ENCODE measurements at regions not wholly inside any gene's neighbourhood (a gene's known extent, or its start where the extent isn't known, plus 50 kb on each side); places are given as distances from the start of the nearest gene placed in this dataset.

DNA sequence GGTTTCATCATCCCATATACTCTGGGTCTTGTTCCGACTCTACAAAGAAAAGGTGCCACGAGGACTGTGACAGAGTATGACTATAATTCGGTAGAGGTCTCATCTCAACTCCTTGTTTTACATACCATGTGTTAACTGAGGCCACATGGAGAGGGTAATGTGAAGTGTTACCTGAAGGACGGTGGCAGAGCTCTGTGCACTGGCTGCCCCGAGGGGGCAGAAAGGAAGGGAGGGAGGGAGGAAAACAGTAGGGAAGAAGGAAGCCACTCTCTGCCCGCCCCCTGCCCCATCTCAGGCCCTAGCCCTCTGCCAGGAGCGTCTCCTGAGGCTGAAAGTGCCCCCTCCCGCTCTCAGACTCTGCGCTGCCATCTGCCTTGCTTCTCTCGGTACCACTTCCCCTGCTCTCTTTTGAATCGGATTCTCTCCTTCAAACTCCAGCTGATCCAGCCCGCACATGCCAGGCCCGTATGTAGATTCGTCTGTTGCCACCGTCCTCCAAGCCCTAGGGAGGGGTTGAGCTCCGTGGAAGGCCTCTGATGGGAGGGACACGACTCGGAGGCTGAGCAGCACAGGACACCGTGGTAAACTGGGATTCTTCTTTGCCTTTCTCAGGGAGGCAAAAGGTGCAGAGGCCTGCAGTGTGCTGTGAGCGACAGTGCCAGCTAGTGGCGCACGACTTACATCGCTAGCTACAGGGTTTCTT is 70.5 kb upstream of the ATP10A start:
- Histone ChIP-seq H2BK12ac (ENCODE audit: low read length) (no peak overlapping the region), H3K79me2 (ENCODE audit: control insufficient read depth, insufficient read depth, low read length, poor library complexity) (no peaks in the 10 kb centered on the region), H2AFZ (ENCODE audit: insufficient read depth, low read length, poor library complexity) (peak overlapping the region; percentile 3), H3K79me1 (ENCODE audit: low read length) (no peaks in the 10 kb centered on the region), H3K18ac (ENCODE audit: low read length) (no peak overlapping the region), H3K4me1 (ENCODE audit: control insufficient read depth in 1 of 2, insufficient read depth in 2 of 2, low read length in 2 of 2) (peaks cover 0 to 1% of the 10 kb centered on the region in 2 experiments), H3K27ac (ENCODE audit: low read depth, low read length) (no peak overlapping the region), H3K36me3 (ENCODE audit: control insufficient read depth in 1 of 2, insufficient read depth in 2 of 2, low read length in 2 of 2) (no peaks in the 10 kb centered on the region), H3K14ac (ENCODE audit: low read length) (no peak overlapping the region), H4K12ac (ENCODE audit: low read depth, low read length) (no peak overlapping the region), H3K27me3 (ENCODE audit: insufficient read depth, low read length) (no peaks in the 10 kb centered on the region), H2BK120ac (ENCODE audit: insufficient read depth, low read length, poor library complexity) (peak overlapping the region; percentile 8), H3K9me3 (ENCODE audit: insufficient read depth, low read depth, low read length) (no peaks in the 10 kb centered on the region), H3K4ac (ENCODE audit: low read depth, low read length) (no peak overlapping the region), H3K4me3 (ENCODE audit: low read depth, low read length) (no peak overlapping the region), H2BK5ac (ENCODE audit: low read depth, low read length, poor library complexity) (no peak overlapping the region), H3K23ac (ENCODE audit: low read length) (no peak overlapping the region), H2AK5ac (ENCODE audit: low read length) (no peak overlapping the region), H4K8ac (ENCODE audit: low read depth, low read length) (no peak overlapping the region), H3K9ac (ENCODE audit: low read length) (no peak overlapping the region), H4K91ac (ENCODE audit: low read depth, low read length) (no peak overlapping the region), H3K4me2 (ENCODE audit: low read length) (peak overlapping the region; percentile 69)
- peak; percentile 70 to 75 for DNase-seq
- WGBS (ENCODE audit: extremely low coverage, insufficient coverage, insufficient read length) = no CpG with 5 or more reads among the region's 23 CpGs

DNA sequence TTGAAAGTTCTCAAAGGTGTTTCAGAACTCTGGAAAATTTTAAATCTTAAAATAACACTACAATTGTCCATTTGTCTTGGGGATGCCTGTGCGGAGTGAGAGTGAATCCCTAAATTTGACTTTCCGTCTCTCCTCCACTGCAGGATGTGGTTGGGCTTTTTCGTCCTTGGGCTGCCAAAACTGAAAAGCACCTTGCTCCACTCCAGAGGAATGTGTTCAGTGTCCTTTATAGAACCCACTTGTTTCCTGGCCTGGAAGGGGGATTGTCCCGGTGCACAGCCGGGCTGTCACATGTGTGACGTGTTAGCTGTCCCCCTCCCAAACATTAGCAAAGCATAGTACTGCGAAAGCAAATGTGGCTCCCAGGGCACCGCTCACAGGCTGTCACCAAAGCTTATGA is 69.6 kb upstream of the ATP10A start:
- H3K36me3 ChIP-seq (ENCODE audit: control insufficient read depth in 1 of 2, insufficient read depth in 2 of 2, low read length in 2 of 2) = no peaks in the 10 kb centered on the region
- H3K9me3 ChIP-seq (ENCODE audit: insufficient read depth, low read depth, low read length) = no peaks in the 10 kb centered on the region
- H3K23ac ChIP-seq (ENCODE audit: low read length) = no peak overlapping the region
- no peak overlapping the region for H4K91ac ChIP-seq (ENCODE audit: low read depth, low read length)
- no peaks in the 10 kb centered on the region for H3K27me3 ChIP-seq (ENCODE audit: insufficient read depth, low read length)
- H2BK12ac ChIP-seq (ENCODE audit: low read length) = no peak overlapping the region
- H3K9ac ChIP-seq (ENCODE audit: low read length) = no peak overlapping the region
- peaks cover 0 to 1% of the 10 kb centered on the region in 2 experiments for H3K4me1 ChIP-seq (ENCODE audit: control insufficient read depth in 1 of 2, insufficient read depth in 2 of 2, low read length in 2 of 2)
- no peak overlapping the region for H3K4me3 ChIP-seq (ENCODE audit: low read depth, low read length)
- H3K4me2 ChIP-seq (ENCODE audit: low read length) = no peak overlapping the region
- no peak overlapping the region for H2AK5ac ChIP-seq (ENCODE audit: low read length)
- H4K8ac ChIP-seq (ENCODE audit: low read depth, low read length) = no peak overlapping the region
- no peak for DNase-seq
- no peak overlapping the region for H2BK120ac ChIP-seq (ENCODE audit: insufficient read depth, low read length, poor library complexity)
- H3K18ac ChIP-seq (ENCODE audit: low read length) = no peak overlapping the region
- no peak overlapping the region for H3K14ac ChIP-seq (ENCODE audit: low read length)
- no peak overlapping the region for H2AFZ ChIP-seq (ENCODE audit: insufficient read depth, low read length, poor library complexity)
- no peak overlapping the region for H2BK5ac ChIP-seq (ENCODE audit: low read depth, low read length, poor library complexity)
- no peaks in the 10 kb centered on the region for H3K79me1 ChIP-seq (ENCODE audit: low read length)
- H3K27ac ChIP-seq (ENCODE audit: low read depth, low read length) = no peak overlapping the region
- no peak overlapping the region for H3K4ac ChIP-seq (ENCODE audit: low read depth, low read length)
- no peak overlapping the region for H4K12ac ChIP-seq (ENCODE audit: low read depth, low read length)
- H3K79me2 ChIP-seq (ENCODE audit: control insufficient read depth, insufficient read depth, low read length, poor library complexity) = no peaks in the 10 kb centered on the region
- WGBS (ENCODE audit: extremely low coverage, insufficient coverage, insufficient read length) = no CpG with 5 or more reads among the region's 8 CpGs

DNA sequence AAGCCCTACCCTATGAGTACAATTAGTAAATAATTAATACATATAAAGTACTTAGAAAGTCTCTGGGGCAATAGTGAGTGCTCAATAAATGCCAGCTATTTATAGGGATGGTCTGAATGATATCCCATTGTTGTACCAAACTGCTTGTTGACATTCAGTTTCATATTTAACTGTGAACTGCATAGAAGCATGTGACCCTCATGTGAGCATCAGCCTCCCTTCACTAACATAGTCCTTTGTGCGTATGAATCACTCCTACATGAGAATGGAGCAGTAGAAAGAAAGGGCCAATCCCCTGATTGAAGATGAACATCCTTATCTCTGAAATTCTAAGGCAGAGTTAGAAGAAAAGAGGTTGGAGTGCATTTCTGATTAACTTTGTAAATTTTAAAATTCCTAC is 68.7 kb upstream of the ATP10A start:
- H3K23ac ChIP-seq (ENCODE audit: low read length) = no peak overlapping the region
- H3K79me2 ChIP-seq (ENCODE audit: control insufficient read depth, insufficient read depth, low read length, poor library complexity) = no peaks in the 10 kb centered on the region
- no peak overlapping the region for H3K4ac ChIP-seq (ENCODE audit: low read depth, low read length)
- H3K18ac ChIP-seq (ENCODE audit: low read length) = no peak overlapping the region
- H4K8ac ChIP-seq (ENCODE audit: low read depth, low read length) = no peak overlapping the region
- H4K12ac ChIP-seq (ENCODE audit: low read depth, low read length) = no peak overlapping the region
- H2AK5ac ChIP-seq (ENCODE audit: low read length) = no peak overlapping the region
- no peak overlapping the region for H3K4me2 ChIP-seq (ENCODE audit: low read length)
- H3K9me3 ChIP-seq (ENCODE audit: insufficient read depth, low read depth, low read length) = no peaks in the 10 kb centered on the region
- no peak overlapping the region for H2BK120ac ChIP-seq (ENCODE audit: insufficient read depth, low read length, poor library complexity)
- WGBS (ENCODE audit: extremely low coverage, insufficient coverage, insufficient read length) = no CpG with 5 or more reads among the region's 1 CpG
- no peaks in the 10 kb centered on the region for H3K36me3 ChIP-seq (ENCODE audit: control insufficient read depth in 1 of 2, insufficient read depth in 2 of 2, low read length in 2 of 2)
- no peak overlapping the region for H2AFZ ChIP-seq (ENCODE audit: insufficient read depth, low read length, poor library complexity)
- no peaks in the 10 kb centered on the region for H3K27me3 ChIP-seq (ENCODE audit: insufficient read depth, low read length)
- H2BK12ac ChIP-seq (ENCODE audit: low read length) = no peak overlapping the region
- H3K4me3 ChIP-seq (ENCODE audit: low read depth, low read length) = no peak overlapping the region
- no peaks in the 10 kb centered on the region for H3K79me1 ChIP-seq (ENCODE audit: low read length)
- no peak overlapping the region for H2BK5ac ChIP-seq (ENCODE audit: low read depth, low read length, poor library complexity)
- H3K9ac ChIP-seq (ENCODE audit: low read length) = no peak overlapping the region
- H3K27ac ChIP-seq (ENCODE audit: low read depth, low read length) = no peak overlapping the region
- no peak overlapping the region for H4K91ac ChIP-seq (ENCODE audit: low read depth, low read length)
- H3K4me1 ChIP-seq (ENCODE audit: control insufficient read depth in 1 of 2, insufficient read depth in 2 of 2, low read length in 2 of 2) = peaks cover 0 to 1% of the 10 kb centered on the region in 2 experiments
- no peak overlapping the region for H3K14ac ChIP-seq (ENCODE audit: low read length)
- DNase-seq = no peak

DNA sequence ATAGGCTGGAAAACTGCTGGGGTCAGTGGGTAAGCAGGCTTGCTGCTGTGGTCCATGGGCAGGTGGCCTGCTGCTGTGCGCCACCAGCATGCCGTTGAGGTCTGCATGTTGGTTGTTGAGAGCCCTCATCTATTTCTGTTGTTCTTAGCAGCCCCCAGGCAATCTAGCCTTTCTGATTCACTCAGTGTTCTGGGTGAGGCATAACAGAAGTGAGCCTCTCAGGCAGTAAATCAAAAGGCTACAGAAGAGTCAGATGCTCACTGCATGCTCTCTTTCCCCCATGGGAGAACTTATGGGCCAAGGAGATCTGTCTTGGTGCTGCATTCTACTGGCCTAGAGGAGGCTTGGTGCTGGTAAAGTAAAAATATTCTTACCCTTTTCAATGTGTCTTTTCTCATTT is 67.8 kb upstream of the ATP10A start:
- Histone ChIP-seq H4K12ac (ENCODE audit: low read depth, low read length) (no peak overlapping the region), H3K18ac (ENCODE audit: low read length) (no peak overlapping the region), H3K4ac (ENCODE audit: low read depth, low read length) (no peak overlapping the region), H3K4me1 (ENCODE audit: control insufficient read depth in 1 of 2, insufficient read depth in 2 of 2, low read length in 2 of 2) (peaks cover 0 to 1% of the 10 kb centered on the region in 2 experiments), H3K79me1 (ENCODE audit: low read length) (no peaks in the 10 kb centered on the region), H2BK5ac (ENCODE audit: low read depth, low read length, poor library complexity) (no peak overlapping the region), H3K36me3 (ENCODE audit: control insufficient read depth in 1 of 2, insufficient read depth in 2 of 2, low read length in 2 of 2) (no peaks in the 10 kb centered on the region), H2AK5ac (ENCODE audit: low read length) (no peak overlapping the region), H3K4me3 (ENCODE audit: low read depth, low read length) (no peak overlapping the region), H3K27ac (ENCODE audit: low read depth, low read length) (no peak overlapping the region), H3K4me2 (ENCODE audit: low read length) (no peak overlapping the region), H3K9ac (ENCODE audit: low read length) (no peak overlapping the region), H2BK120ac (ENCODE audit: insufficient read depth, low read length, poor library complexity) (no peak overlapping the region), H3K27me3 (ENCODE audit: insufficient read depth, low read length) (no peaks in the 10 kb centered on the region), H2BK12ac (ENCODE audit: low read length) (no peak overlapping the region), H2AFZ (ENCODE audit: insufficient read depth, low read length, poor library complexity) (no peak overlapping the region), H3K9me3 (ENCODE audit: insufficient read depth, low read depth, low read length) (no peaks in the 10 kb centered on the region), H4K91ac (ENCODE audit: low read depth, low read length) (no peak overlapping the region), H3K23ac (ENCODE audit: low read length) (no peak overlapping the region), H3K14ac (ENCODE audit: low read length) (no peak overlapping the region), H4K8ac (ENCODE audit: low read depth, low read length) (no peak overlapping the region), H3K79me2 (ENCODE audit: control insufficient read depth, insufficient read depth, low read length, poor library complexity) (no peaks in the 10 kb centered on the region)
- WGBS (ENCODE audit: extremely low coverage, insufficient coverage, insufficient read length) = no CpG with 5 or more reads among the region's 2 CpGs
- DNase-seq = peak; percentile 46 to 59

All from trophoblast cell (in vitro differentiated cells and primary cell).